Aorta (tissue), 5 donors: ENCODE measurements at regions not wholly inside any gene's neighbourhood (a gene's known extent, or its start where the extent isn't known, plus 50 kb on each side); places are given as distances from the start of the nearest gene placed in this dataset.

Source experiments
- ATAC-seq: fragments of 200-7000 bp; cut with Tn5 transposase; one replicate; pipeline ENCODE4 v1.9.1; 2022; ENCODE audit warnings: moderate library complexity; ENCODE audit not compliant: low FRiP score
- DNase-seq, 2 donors: peaks; one replicate each; pipeline ENCODE4 v3.0.0-alpha.2; 2020
- H3K27ac ChIP-seq, 2 donors: one replicate each; pipeline ENCODE4 v1.5.1; 2013; ENCODE audit warnings: low read length in 2 of 2, mild to moderate bottlenecking in 2 of 2, moderate library complexity in 2 of 2, control low read depth in 1 of 2, inconsistent platforms in 1 of 2, low read depth in 1 of 2
- H3K27me3 ChIP-seq, 2 donors: one replicate each; pipeline ENCODE4 v1.6.1; 2013; ENCODE audit warnings: control low read depth in 1 of 2, low read length in 1 of 2, mild to moderate bottlenecking in 1 of 2, moderate library complexity in 1 of 2; ENCODE audit not compliant: insufficient read depth in 2 of 2, control insufficient read depth in 1 of 2
- H3K36me3 ChIP-seq, 2 donors: one replicate each; pipeline ENCODE4 v1.6.1; 2013; ENCODE audit warnings: control low read depth in 1 of 2, low read length in 1 of 2, mild to moderate bottlenecking in 1 of 2; ENCODE audit not compliant: insufficient read depth in 2 of 2, control insufficient read depth in 1 of 2
- H3K4me1 ChIP-seq, 2 donors: one replicate each; pipeline ENCODE4 v1.6.1; 2013; ENCODE audit warnings: low read length in 2 of 2, control low read depth in 1 of 2, mild to moderate bottlenecking in 1 of 2, moderate library complexity in 1 of 2; ENCODE audit not compliant: insufficient read depth in 2 of 2, control insufficient read depth in 1 of 2
- H3K4me3 ChIP-seq, 2 donors: one replicate each; pipeline ENCODE4 v1.5.1; 2013; ENCODE audit warnings: low read length in 2 of 2, control low read depth in 1 of 2, mild to moderate bottlenecking in 1 of 2
- H3K9me3 ChIP-seq: one replicate; pipeline ENCODE4 v1.6.1; 2013; ENCODE audit warnings: mild to moderate bottlenecking, low read length; ENCODE audit not compliant: control insufficient read depth
- WGBS, 2 donors: extraction: QIAGEN DNeasy Blood & Tissue Kit; methylation state at CpG; one replicate each; pipeline ENCODE4 v1.1.7; 2013; 5-methylcytosine and 5-hydroxymethylcytosine counted together
- intact Hi-C, 2 donors: fragments of 100-400 bp; cut with DNase I; formaldehyde crosslinking; loops; one replicate each; pipeline versions ENCODE4 v1.14.2 to v1.15.0; 2022
- donor health status: healthy with polysubstance abuse.
- donor health status: Bipolar disorder and iron deficiency.
- donor health status: DM: no; HTN: no; CAD: no.
- donor health status: DM: no; HTN: no; CAD: no.
- donor health status: DM: yes; HTN: yes; CAD: no.

- Histone ChIP-seq H3K4me1 (no peaks in the 10 kb centered on the region), H3K27ac (no peak overlapping the region), H3K9me3 (no peaks in the 10 kb centered on the region), H3K4me3 (no peak overlapping the region), H3K27me3 (no peaks in the 10 kb centered on the region), H3K36me3 (no peaks in the 10 kb centered on the region)
- intact Hi-C loops, result no loop called here
- no peak for ATAC-seq
- DNase-seq, result no peak
- WGBS, 2 donors, result 63% methylated on average over 2 of the region's 2 CpGs
Observed at GRCh38 chrX:98409867-98410266, 1526.2 kb downstream of the RPA4 start.

GRCh38 chrX:98412058-98412457 is 1528.3 kb downstream of the RPA4 start:
- Histone ChIP-seq H3K9me3 (no peaks in the 10 kb centered on the region), H3K36me3 (no peaks in the 10 kb centered on the region), H3K27me3 (no peaks in the 10 kb centered on the region), H3K27ac (no peak overlapping the region), H3K4me3 (no peak overlapping the region), H3K4me1 (no peaks in the 10 kb centered on the region)
- no peak for ATAC-seq
- DNase-seq, result no peak
- WGBS, 2 donors, result 67 to 82% methylated on average over 1 of the region's 1 CpG
- intact Hi-C loops, result no loop called here

GRCh38 chrX:98422536-98422935 is 1538.8 kb downstream of the RPA4 start:
- Histone ChIP-seq H3K4me1 (no peaks in the 10 kb centered on the region), H3K36me3 (no peaks in the 10 kb centered on the region), H3K9me3 (no peaks in the 10 kb centered on the region), H3K4me3 (no peak overlapping the region), H3K27ac (no peak overlapping the region), H3K27me3 (no peaks in the 10 kb centered on the region)
- DNase-seq (no peak), ATAC-seq (no peak)
- intact Hi-C loops, result no loop called here

- intact Hi-C loops, result no loop called here
- no peaks in the 10 kb centered on the region for H3K36me3 ChIP-seq
- no peak overlapping the region for H3K27ac ChIP-seq
- H3K4me3 ChIP-seq, result no peak overlapping the region
- no peaks in the 10 kb centered on the region for H3K9me3 ChIP-seq
- ATAC-seq (no peak), DNase-seq (no peak)
- 96 to 97% methylated on average over 1 of the region's 1 CpG for WGBS, 2 donors
- no peaks in the 10 kb centered on the region for H3K4me1 ChIP-seq
- no peaks in the 10 kb centered on the region for H3K27me3 ChIP-seq
Observed at GRCh38 chrX:98432413-98432812, 1548.7 kb downstream of the RPA4 start.

- WGBS, 2 donors, result 85 to 90% methylated on average over 4 of the region's 4 CpGs
- ATAC-seq, result no peak
- no peak for DNase-seq
Observed at GRCh38 chrX:98448524-98448923, 1564.8 kb downstream of the RPA4 start.

GRCh38 chrX:98452456-98452855 is 1568.7 kb downstream of the RPA4 start:
- intact Hi-C loops, result no loop called here
- Histone ChIP-seq H3K36me3 (no peaks in the 10 kb centered on the region), H3K4me3 (no peak overlapping the region), H3K9me3 (no peaks in the 10 kb centered on the region), H3K4me1 (no peaks in the 10 kb centered on the region), H3K27me3 (no peaks in the 10 kb centered on the region), H3K27ac (no peak overlapping the region)
- ATAC-seq, result no peak
- 90 to 98% methylated on average over 1 of the region's 1 CpG for WGBS, 2 donors
- DNase-seq, result no peak

More at GRCh38 chrX:98448524-98448923, 1564.8 kb downstream of the RPA4 start:
- H3K9me3 ChIP-seq, result no peaks in the 10 kb centered on the region
- intact Hi-C loops, result no loop called here
- no peak overlapping the region for H3K4me3 ChIP-seq
- no peaks in the 10 kb centered on the region for H3K36me3 ChIP-seq
- no peak overlapping the region for H3K27ac ChIP-seq
- H3K27me3 ChIP-seq, result no peaks in the 10 kb centered on the region
- H3K4me1 ChIP-seq, result no peaks in the 10 kb centered on the region

GRCh38 chrX:98459669-98460068 is 1576.0 kb downstream of the RPA4 start:
- H3K27me3 ChIP-seq, result no peaks in the 10 kb centered on the region
- ATAC-seq, result no peak

GRCh38 chrX:98480606-98481005 is 1596.9 kb downstream of the RPA4 start:
- no peak for DNase-seq
- Histone ChIP-seq H3K4me1 (no peaks in the 10 kb centered on the region), H3K9me3 (no peaks in the 10 kb centered on the region), H3K27me3 (no peaks in the 10 kb centered on the region), H3K4me3 (no peak overlapping the region), H3K36me3 (no peaks in the 10 kb centered on the region), H3K27ac (no peak overlapping the region)
- ATAC-seq, result no peak
- WGBS, 2 donors, result 85 to 90% methylated on average over 4 of the region's 4 CpGs
- intact Hi-C loops, result no loop called here

More at GRCh38 chrX:98459669-98460068, 1576.0 kb downstream of the RPA4 start:
- H3K4me1 ChIP-seq, result no peaks in the 10 kb centered on the region
- 83 to 84% methylated on average over 1 of the region's 1 CpG for WGBS, 2 donors
- no peak overlapping the region for H3K4me3 ChIP-seq
- no peaks in the 10 kb centered on the region for H3K36me3 ChIP-seq
- intact Hi-C loops, result no loop called here
- no peak for DNase-seq
- H3K9me3 ChIP-seq, result no peaks in the 10 kb centered on the region
- no peak overlapping the region for H3K27ac ChIP-seq

GRCh38 chrX:98481636-98482035 is 1597.9 kb downstream of the RPA4 start:
- DNase-seq (no peak), ATAC-seq (no peak)
- no peaks in the 10 kb centered on the region for H3K4me1 ChIP-seq
- no peak overlapping the region for H3K4me3 ChIP-seq
- no peaks in the 10 kb centered on the region for H3K36me3 ChIP-seq
- no peaks in the 10 kb centered on the region for H3K27me3 ChIP-seq
- H3K27ac ChIP-seq, result no peak overlapping the region
- WGBS, 2 donors, result 81 to 86% methylated on average over 3 of the region's 3 CpGs
- intact Hi-C loops, result no loop called here
- H3K9me3 ChIP-seq, result no peaks in the 10 kb centered on the region
